Lung (tissue), 11 donors: ENCODE measurements at regions not wholly inside any gene's neighbourhood (a gene's known extent, or its start where the extent isn't known, plus 50 kb on each side); places are given as distances from the start of the nearest gene placed in this dataset.

Source experiments
- ATAC-seq: fragments of 200-7000 bp; cut with Tn5 transposase; one replicate; pipeline ENCODE4 v1.9.1; 2020; ENCODE audit warnings: moderate number of reproducible peaks; ENCODE audit not compliant: insufficient read depth, low FRiP score
- DNase-seq, 3 donors: peaks; one replicate each; pipeline ENCODE4 v3.0.0-alpha.2; 2013 to 2017
- H3K27ac ChIP-seq, 2 donors: one replicate each; pipeline ENCODE4 v1.5.1; 2013; ENCODE audit warnings: mild to moderate bottlenecking in 2 of 2, moderate library complexity in 2 of 2, control low read depth in 1 of 2, inconsistent platforms in 1 of 2, low read depth in 1 of 2, low read length in 1 of 2
- H3K27me3 ChIP-seq, 3 donors: one replicate each; pipeline ENCODE4 v1.5.1; 2013; ENCODE audit warnings: low read length in 2 of 3; ENCODE audit not compliant: control insufficient read depth in 3 of 3, insufficient read depth in 3 of 3
- H3K36me3 ChIP-seq, 4 donors: one replicate each; pipeline ENCODE4 v1.5.1; 2013; ENCODE audit warnings: low read length in 4 of 4, mild to moderate bottlenecking in 1 of 4, moderate library complexity in 1 of 4; ENCODE audit not compliant: control insufficient read depth in 4 of 4, insufficient read depth in 4 of 4
- H3K4me1 ChIP-seq, 5 donors: one replicate each; pipeline ENCODE4 v1.5.1; 2013; ENCODE audit warnings: low read length in 5 of 5, mild to moderate bottlenecking in 2 of 5, moderate library complexity in 1 of 5; ENCODE audit not compliant: control insufficient read depth in 5 of 5, insufficient read depth in 5 of 5
- H3K4me3 ChIP-seq: one replicate; pipeline ENCODE4 v1.5.1; 2013; ENCODE audit warnings: mild to moderate bottlenecking, control low read depth, moderate library complexity
- H3K9ac ChIP-seq, 2 donors: one replicate each; pipeline ENCODE4 v1.5.1; 2013; ENCODE audit warnings: low read length in 2 of 2, control low read depth in 1 of 2; ENCODE audit not compliant: insufficient read depth in 1 of 2
- H3K9me3 ChIP-seq, 4 donors: one replicate each; pipeline ENCODE4 v1.5.1; 2013; ENCODE audit warnings: low read length in 3 of 4, mild to moderate bottlenecking in 1 of 4, moderate library complexity in 1 of 4; ENCODE audit not compliant: control insufficient read depth in 4 of 4, insufficient read depth in 3 of 4
- WGBS, 2 donors: extraction: QIAGEN DNeasy Blood & Tissue Kit; methylation state at CpG; one replicate each; pipeline ENCODE4 v1.1.7; 2013; 5-methylcytosine and 5-hydroxymethylcytosine counted together
- TF ChIP-seq, protein P1 (sequence below): IDR thresholded peaks from 2 replicates; pipeline ENCODE4 v1.5.1; 2012; ENCODE audit warnings: mild to moderate bottlenecking; ENCODE audit errors: control extremely low read depth, extremely low read depth
- donor health status: control.
- donor health status: control.
- donor health status: Bipolar disorder and iron deficiency.
- donor health status: healthy.
- donor health status: DM: yes; HTN: yes; CAD: no.

GRCh38 chr20:59382907-59383306 is 82.5 kb downstream of the EDN3 start:
- 78 to 90% methylated on average over 10 of the region's 10 CpGs for WGBS, 2 donors
- TF ChIP-seq, protein P1, sequence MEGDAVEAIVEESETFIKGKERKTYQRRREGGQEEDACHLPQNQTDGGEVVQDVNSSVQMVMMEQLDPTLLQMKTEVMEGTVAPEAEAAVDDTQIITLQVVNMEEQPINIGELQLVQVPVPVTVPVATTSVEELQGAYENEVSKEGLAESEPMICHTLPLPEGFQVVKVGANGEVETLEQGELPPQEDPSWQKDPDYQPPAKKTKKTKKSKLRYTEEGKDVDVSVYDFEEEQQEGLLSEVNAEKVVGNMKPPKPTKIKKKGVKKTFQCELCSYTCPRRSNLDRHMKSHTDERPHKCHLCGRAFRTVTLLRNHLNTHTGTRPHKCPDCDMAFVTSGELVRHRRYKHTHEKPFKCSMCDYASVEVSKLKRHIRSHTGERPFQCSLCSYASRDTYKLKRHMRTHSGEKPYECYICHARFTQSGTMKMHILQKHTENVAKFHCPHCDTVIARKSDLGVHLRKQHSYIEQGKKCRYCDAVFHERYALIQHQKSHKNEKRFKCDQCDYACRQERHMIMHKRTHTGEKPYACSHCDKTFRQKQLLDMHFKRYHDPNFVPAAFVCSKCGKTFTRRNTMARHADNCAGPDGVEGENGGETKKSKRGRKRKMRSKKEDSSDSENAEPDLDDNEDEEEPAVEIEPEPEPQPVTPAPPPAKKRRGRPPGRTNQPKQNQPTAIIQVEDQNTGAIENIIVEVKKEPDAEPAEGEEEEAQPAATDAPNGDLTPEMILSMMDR, result no peak
- peaks cover 0 to 5% (median 0%) of the 10 kb centered on the region in 4 donors for H3K9me3 ChIP-seq

DNA sequence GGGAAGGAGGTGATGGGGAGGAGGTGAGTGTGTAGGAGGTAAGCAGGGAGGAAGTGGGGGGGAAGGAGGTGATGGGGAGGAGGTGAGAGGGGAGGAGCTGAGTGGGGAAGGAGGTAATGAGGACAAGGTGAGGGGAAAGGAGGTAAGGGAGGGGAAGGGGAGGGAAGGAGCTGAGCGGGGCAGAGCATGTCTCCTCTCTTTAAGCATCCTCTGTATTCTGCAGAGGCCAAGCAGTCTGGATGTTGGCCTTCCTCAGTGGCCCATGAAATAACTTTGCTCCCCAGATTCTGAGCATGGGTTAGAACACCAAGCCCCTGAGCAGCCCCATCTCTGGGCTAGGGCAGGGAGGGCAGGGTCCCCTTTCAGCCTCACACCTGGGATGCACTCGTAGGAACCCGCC is 84.6 kb downstream of the EDN3 start:
- TF ChIP-seq, protein P1, result no peak
- peaks cover 0 to 12% (median 0%) of the 10 kb centered on the region in 4 donors for H3K9me3 ChIP-seq
- ATAC-seq (no peak), DNase-seq (no peak)
- H3K4me3 ChIP-seq, result no peak overlapping the region
- H3K36me3 ChIP-seq, result no peaks in the 10 kb centered on the region
- H3K4me1 ChIP-seq, result peaks cover 0 to 12% (median 0%) of the 10 kb centered on the region in 5 donors
- whole genome bisulfite sequencing, 2 donors, result 70 to 76% methylated on average over 3 of the region's 3 CpGs
- H3K27me3 ChIP-seq, result peaks cover 0 to 3% (median 0%) of the 10 kb centered on the region in 3 donors
- H3K9ac ChIP-seq, result no peak overlapping the region
- no peak overlapping the region for H3K27ac ChIP-seq

More at GRCh38 chr20:59382907-59383306, 82.5 kb downstream of the EDN3 start:
- ATAC-seq (no peak), DNase-seq (no peak)
- Histone ChIP-seq H3K36me3 (no peaks in the 10 kb centered on the region), H3K9ac (no peak overlapping the region), H3K27ac (no peak overlapping the region), H3K27me3 (peaks cover 0 to 3% (median 0%) of the 10 kb centered on the region in 3 donors), H3K4me3 (no peak overlapping the region), H3K4me1 (peaks cover 0 to 12% (median 0%) of the 10 kb centered on the region in 5 donors)

DNA sequence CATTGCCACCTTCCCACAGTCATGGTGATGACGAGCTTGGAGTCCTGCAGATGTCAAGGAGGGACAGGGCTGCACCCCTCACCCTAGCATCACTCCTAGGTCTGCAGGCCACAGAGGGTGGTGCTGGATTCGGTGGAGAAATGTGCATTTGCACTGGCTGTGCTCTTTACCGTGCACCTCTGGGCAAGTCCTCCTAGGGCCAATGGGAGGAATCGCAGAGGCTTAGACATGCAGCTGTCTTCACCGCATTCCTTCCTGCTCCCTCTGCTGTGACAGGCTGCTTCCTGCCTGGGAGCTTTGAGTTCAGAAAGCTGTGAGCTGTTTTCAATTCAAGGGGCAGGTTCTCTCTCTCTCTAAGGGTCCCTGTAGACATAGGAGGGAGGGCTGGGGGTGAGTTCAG is 85.1 kb downstream of the EDN3 start:
- peaks cover 0 to 12% (median 0%) of the 10 kb centered on the region in 4 donors for H3K9me3 ChIP-seq
- DNase-seq (peak in 2 of 3 donors; percentile 53 to 56), ATAC-seq (no peak)
- H3K4me1 ChIP-seq, result peaks cover 0 to 12% (median 0%) of the 10 kb centered on the region in 5 donors
- 14 to 34% methylated on average over 5 of the region's 5 CpGs for WGBS, 2 donors
- no peak overlapping the region for H3K27ac ChIP-seq
- H3K4me3 ChIP-seq, result no peak overlapping the region
- no peaks in the 10 kb centered on the region for H3K36me3 ChIP-seq
- H3K9ac ChIP-seq, result no peak overlapping the region
- H3K27me3 ChIP-seq, result peaks cover 0 to 3% (median 0%) of the 10 kb centered on the region in 3 donors
- TF ChIP-seq, protein P1, result no peak

DNA sequence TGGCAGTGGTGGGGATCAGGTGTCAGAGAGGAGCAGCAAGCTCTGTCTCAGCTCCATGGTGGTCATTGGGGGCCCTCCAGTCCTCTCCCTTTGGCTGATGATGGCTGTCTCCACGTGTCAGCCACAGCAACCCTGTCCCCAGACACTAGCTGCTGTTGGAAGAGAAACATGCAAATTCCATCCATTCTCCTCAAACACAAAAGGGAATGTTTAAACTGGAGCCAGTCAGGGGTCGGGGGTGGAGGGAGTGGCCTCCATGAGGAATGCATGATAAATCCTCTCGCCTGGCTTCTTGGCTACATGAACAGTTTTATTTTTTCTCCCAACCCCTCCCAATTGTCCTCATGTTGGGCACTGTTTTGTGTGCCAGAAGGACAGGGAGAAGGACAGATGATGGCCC is 86.4 kb downstream of the EDN3 start:
- H3K9me3 ChIP-seq, result peaks cover 0 to 12% (median 0%) of the 10 kb centered on the region in 4 donors
- no peak overlapping the region for H3K9ac ChIP-seq
- H3K4me1 ChIP-seq, result peaks cover 0 to 9% (median 0%) of the 10 kb centered on the region in 5 donors
- peaks cover 0 to 3% (median 0%) of the 10 kb centered on the region in 3 donors for H3K27me3 ChIP-seq
- no peaks in the 10 kb centered on the region for H3K36me3 ChIP-seq
- DNase-seq (peak; percentile 62 to 71 (median 69)), ATAC-seq (no peak)
- H3K27ac ChIP-seq, result no peak overlapping the region
- TF ChIP-seq, protein P1, result no peak
- 59 to 79% methylated on average over 3 of the region's 3 CpGs for WGBS, 2 donors
- no peak overlapping the region for H3K4me3 ChIP-seq
